ENCODE measurements at regions not wholly inside any gene's neighbourhood (a gene's known extent, or its start where the extent isn't known, plus 50 kb on each side); places are given as distances from the start of the nearest gene placed in this dataset.
"Not testable (repeated sequence)": the region's sequence is repeated elsewhere in the genome, so short reads cannot be mapped to it uniquely, and the experiment has no call there.

- not testable (repeated sequence) for DNase-seq; H3K9me3 Mint-ChIP-seq; H3K4me3 Mint-ChIP-seq; H3K27me3 Mint-ChIP-seq; H3K27ac Mint-ChIP-seq; H3K36me3 Mint-ChIP-seq (ENCODE audit: low read depth)
- peaks cover 25% of the 10 kb centered on the region for H3K4me1 Mint-ChIP-seq (ENCODE audit: low read depth)
Measured at GRCh38 chr3:153281236-153281997, 119.4 kb downstream of the RAP2B start.

- no peak overlapping the region for H3K4me3 Mint-ChIP-seq
- DNase-seq = no peak
- peaks cover 29% of the 10 kb centered on the region for H3K4me1 Mint-ChIP-seq (ENCODE audit: low read depth)
- no peaks in the 10 kb centered on the region for H3K27me3 Mint-ChIP-seq
- no peaks in the 10 kb centered on the region for H3K9me3 Mint-ChIP-seq
- no peak overlapping the region for H3K27ac Mint-ChIP-seq
- H3K36me3 Mint-ChIP-seq (ENCODE audit: low read depth) = no peaks in the 10 kb centered on the region
Measured at GRCh38 chr3:153282355-153282754, 120.3 kb downstream of the RAP2B start.

GRCh38 chr3:153284282-153284938 is 122.4 kb downstream of the RAP2B start:
- no peaks in the 10 kb centered on the region for H3K9me3 Mint-ChIP-seq
- peak; percentile 39 for DNase-seq
- H3K4me1 Mint-ChIP-seq (ENCODE audit: low read depth) = peaks cover 43% of the 10 kb centered on the region

GRCh38 chr3:153285194-153285641 is 123.2 kb downstream of the RAP2B start:
- Mint-ChIP-seq H3K27ac (peak overlapping the region; percentile 68), H3K27me3 (no peaks in the 10 kb centered on the region), H3K36me3 (ENCODE audit: low read depth) (no peaks in the 10 kb centered on the region), H3K9me3 (no peaks in the 10 kb centered on the region), H3K4me3 (no peak overlapping the region), H3K4me1 (ENCODE audit: low read depth) (peaks cover 48% of the 10 kb centered on the region)
- no peak for DNase-seq

More at GRCh38 chr3:153284282-153284938, 122.4 kb downstream of the RAP2B start:
- Mint-ChIP-seq H3K4me3 (peak overlapping the region; percentile 32), H3K27me3 (no peaks in the 10 kb centered on the region), H3K36me3 (ENCODE audit: low read depth) (no peaks in the 10 kb centered on the region), H3K27ac (peak overlapping the region; percentile 72)

- DNase-seq = no peak
- peak overlapping the region; percentile 5 for H3K27ac Mint-ChIP-seq
- H3K36me3 Mint-ChIP-seq (ENCODE audit: low read depth) = no peaks in the 10 kb centered on the region
- H3K4me3 Mint-ChIP-seq = no peak overlapping the region
- no peaks in the 10 kb centered on the region for H3K9me3 Mint-ChIP-seq
- H3K27me3 Mint-ChIP-seq = no peaks in the 10 kb centered on the region
- peaks cover 55% of the 10 kb centered on the region for H3K4me1 Mint-ChIP-seq (ENCODE audit: low read depth)
Measured at GRCh38 chr3:153285982-153286381, 124.0 kb downstream of the RAP2B start.

GRCh38 chr3:153287017-153287416 is 125.0 kb downstream of the RAP2B start:
- Mint-ChIP-seq H3K27ac (no peak overlapping the region), H3K36me3 (ENCODE audit: low read depth) (no peaks in the 10 kb centered on the region), H3K27me3 (no peaks in the 10 kb centered on the region), H3K4me1 (ENCODE audit: low read depth) (peaks cover 63% of the 10 kb centered on the region), H3K4me3 (no peak overlapping the region), H3K9me3 (no peaks in the 10 kb centered on the region)
- no peak for DNase-seq

- no peak for DNase-seq
- Mint-ChIP-seq H3K9me3 (no peaks in the 10 kb centered on the region), H3K36me3 (ENCODE audit: low read depth) (no peaks in the 10 kb centered on the region), H3K4me1 (ENCODE audit: low read depth) (peaks cover 56% of the 10 kb centered on the region), H3K27ac (no peak overlapping the region), H3K4me3 (no peak overlapping the region), H3K27me3 (no peaks in the 10 kb centered on the region)
Measured at GRCh38 chr3:153289334-153289808, 127.3 kb downstream of the RAP2B start.

- peaks cover 47% of the 10 kb centered on the region for H3K4me1 Mint-ChIP-seq (ENCODE audit: low read depth)
- no peak overlapping the region for H3K4me3 Mint-ChIP-seq
- H3K27me3 Mint-ChIP-seq = no peaks in the 10 kb centered on the region
- H3K27ac Mint-ChIP-seq = no peak overlapping the region
- H3K9me3 Mint-ChIP-seq = no peaks in the 10 kb centered on the region
- H3K36me3 Mint-ChIP-seq (ENCODE audit: low read depth) = no peaks in the 10 kb centered on the region
- DNase-seq = no peak
Measured at GRCh38 chr3:153290268-153291015, 128.4 kb downstream of the RAP2B start.

GRCh38 chr3:153291059-153291685 is 129.1 kb downstream of the RAP2B start:
- DNase-seq = no peak
- no peaks in the 10 kb centered on the region for H3K9me3 Mint-ChIP-seq
- no peak overlapping the region for H3K27ac Mint-ChIP-seq
- H3K4me1 Mint-ChIP-seq (ENCODE audit: low read depth) = peaks cover 40% of the 10 kb centered on the region
- H3K27me3 Mint-ChIP-seq = no peaks in the 10 kb centered on the region
- H3K36me3 Mint-ChIP-seq (ENCODE audit: low read depth) = no peaks in the 10 kb centered on the region
- H3K4me3 Mint-ChIP-seq = no peak overlapping the region

- no peaks in the 10 kb centered on the region for H3K9me3 Mint-ChIP-seq
- peaks cover 29% of the 10 kb centered on the region for H3K4me1 Mint-ChIP-seq (ENCODE audit: low read depth)
- H3K36me3 Mint-ChIP-seq (ENCODE audit: low read depth) = no peaks in the 10 kb centered on the region
- DNase-seq = no peak
- no peaks in the 10 kb centered on the region for H3K27me3 Mint-ChIP-seq
- H3K4me3 Mint-ChIP-seq = no peak overlapping the region
- no peak overlapping the region for H3K27ac Mint-ChIP-seq
Measured at GRCh38 chr3:153293265-153293664, 131.2 kb downstream of the RAP2B start.

GRCh38 chr3:153295901-153296300 is 133.9 kb downstream of the RAP2B start:
- no peak for DNase-seq
- no peaks in the 10 kb centered on the region for H3K27me3 Mint-ChIP-seq
- H3K27ac Mint-ChIP-seq = no peak overlapping the region
- peaks cover 9% of the 10 kb centered on the region for H3K4me1 Mint-ChIP-seq (ENCODE audit: low read depth)
- no peaks in the 10 kb centered on the region for H3K36me3 Mint-ChIP-seq (ENCODE audit: low read depth)
- no peaks in the 10 kb centered on the region for H3K9me3 Mint-ChIP-seq
- no peak overlapping the region for H3K4me3 Mint-ChIP-seq

- no peak overlapping the region for H3K4me3 Mint-ChIP-seq
- no peaks in the 10 kb centered on the region for H3K4me1 Mint-ChIP-seq (ENCODE audit: low read depth)
- no peaks in the 10 kb centered on the region for H3K9me3 Mint-ChIP-seq
- no peak for DNase-seq
- no peaks in the 10 kb centered on the region for H3K36me3 Mint-ChIP-seq (ENCODE audit: low read depth)
- H3K27ac Mint-ChIP-seq = no peak overlapping the region
- H3K27me3 Mint-ChIP-seq = no peaks in the 10 kb centered on the region
Measured at GRCh38 chr3:153305189-153305588, 143.2 kb downstream of the RAP2B start.

GRCh38 chr3:153311541-153311940 is 149.5 kb downstream of the RAP2B start:
- no peak overlapping the region for H3K4me3 Mint-ChIP-seq
- H3K27ac Mint-ChIP-seq = no peak overlapping the region
- H3K9me3 Mint-ChIP-seq = peaks cover 2% of the 10 kb centered on the region
- DNase-seq = no peak
- no peaks in the 10 kb centered on the region for H3K27me3 Mint-ChIP-seq
- H3K36me3 Mint-ChIP-seq (ENCODE audit: low read depth) = no peaks in the 10 kb centered on the region
- H3K4me1 Mint-ChIP-seq (ENCODE audit: low read depth) = peaks cover 10% of the 10 kb centered on the region

- no peaks in the 10 kb centered on the region for H3K36me3 Mint-ChIP-seq (ENCODE audit: low read depth)
- no peak overlapping the region for H3K27ac Mint-ChIP-seq
- H3K4me1 Mint-ChIP-seq (ENCODE audit: low read depth) = peaks cover 10% of the 10 kb centered on the region
- no peak overlapping the region for H3K4me3 Mint-ChIP-seq
- peaks cover 5% of the 10 kb centered on the region for H3K9me3 Mint-ChIP-seq
- H3K27me3 Mint-ChIP-seq = no peaks in the 10 kb centered on the region
- no peak for DNase-seq
Measured at GRCh38 chr3:153313302-153313965, 151.4 kb downstream of the RAP2B start.
